ENCODE measurements at regions not wholly inside any gene's neighbourhood (a gene's known extent, or its start where the extent isn't known, plus 50 kb on each side); places are given as distances from the start of the nearest gene placed in this dataset.

DNA sequence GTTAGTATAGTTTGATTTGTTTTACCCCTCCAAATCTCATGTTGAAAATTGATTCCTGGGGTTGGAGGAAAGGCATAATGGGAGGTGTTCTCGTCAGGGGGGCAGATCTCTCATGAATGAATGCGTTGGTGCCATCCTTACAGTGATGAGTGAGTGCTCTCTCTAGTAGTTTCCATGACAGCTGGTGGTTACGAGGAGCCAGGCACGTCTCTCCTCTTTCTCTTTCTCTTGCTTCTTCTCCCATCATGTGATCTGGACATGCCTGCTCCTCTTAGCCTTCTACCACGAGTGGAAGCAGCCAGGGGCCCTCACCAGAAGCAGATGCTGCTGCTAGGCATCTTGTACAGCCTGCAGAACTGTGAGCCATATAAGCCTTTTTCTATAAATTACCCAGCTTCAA is 454.1 kb downstream of the EFNA5 start:
- DNase-seq (ENCODE audit: low spot score): peak; percentile 13

DNA sequence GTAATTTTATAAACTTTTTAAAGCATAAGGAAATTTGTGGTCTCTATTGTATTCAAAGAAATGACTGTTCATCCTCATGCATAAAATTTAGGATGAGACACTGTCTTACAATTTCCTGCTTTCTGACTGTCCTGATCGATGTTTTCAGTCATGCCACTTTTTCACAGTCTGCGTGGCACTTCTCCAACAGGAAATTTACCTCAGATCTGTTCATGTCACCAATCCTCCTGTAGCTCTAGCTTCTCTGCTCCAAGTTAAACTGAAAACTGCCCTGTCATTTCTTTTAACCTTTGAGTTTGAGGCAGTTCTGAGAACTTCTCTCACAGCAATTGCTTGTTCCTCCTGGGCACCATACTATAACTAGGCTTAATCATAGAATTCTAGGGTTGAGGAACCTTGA is 455.1 kb downstream of the EFNA5 start:
- no peak for DNase-seq (ENCODE audit: low spot score)

DNA sequence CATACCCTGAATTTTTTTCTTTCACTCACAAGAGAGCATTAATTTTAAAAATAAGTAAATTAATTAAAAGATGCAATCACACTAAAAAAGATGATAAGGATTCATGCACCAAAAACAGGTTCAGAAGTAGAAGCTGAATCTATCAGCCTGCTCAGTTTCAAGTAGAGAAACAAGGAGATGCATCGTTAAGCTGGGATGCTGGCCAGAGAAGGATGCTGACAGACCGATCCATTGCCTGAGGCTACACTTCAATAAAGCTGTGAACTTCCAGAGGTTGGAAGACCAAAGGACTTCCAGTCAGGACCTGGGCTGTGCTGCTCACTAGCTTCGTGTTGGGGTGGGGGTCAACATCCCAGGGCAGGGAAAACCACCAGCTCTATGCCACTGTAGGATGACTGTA is 457.7 kb downstream of the EFNA5 start:
- DNase-seq (ENCODE audit: low spot score): no peak

DNA sequence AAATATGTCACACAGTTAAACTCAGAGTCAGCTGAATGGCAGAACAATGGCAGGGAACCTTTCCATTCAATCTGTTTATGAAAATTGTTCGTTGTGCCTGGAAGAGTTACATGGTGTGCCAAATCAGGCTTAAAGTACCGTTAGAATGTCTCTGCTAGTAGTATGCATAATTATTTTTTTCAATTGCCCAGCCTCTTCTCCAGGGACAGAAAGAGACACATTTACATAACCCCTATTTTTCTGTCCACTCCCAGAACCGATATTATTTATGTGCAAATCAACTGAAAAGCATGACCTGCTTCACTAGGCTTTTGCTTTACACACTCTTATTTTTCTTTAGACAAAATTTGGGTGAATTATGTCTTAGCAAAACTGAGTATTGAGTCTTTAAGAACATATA is 459.1 kb downstream of the EFNA5 start:
- DNase-seq (ENCODE audit: low spot score): no peak

DNA sequence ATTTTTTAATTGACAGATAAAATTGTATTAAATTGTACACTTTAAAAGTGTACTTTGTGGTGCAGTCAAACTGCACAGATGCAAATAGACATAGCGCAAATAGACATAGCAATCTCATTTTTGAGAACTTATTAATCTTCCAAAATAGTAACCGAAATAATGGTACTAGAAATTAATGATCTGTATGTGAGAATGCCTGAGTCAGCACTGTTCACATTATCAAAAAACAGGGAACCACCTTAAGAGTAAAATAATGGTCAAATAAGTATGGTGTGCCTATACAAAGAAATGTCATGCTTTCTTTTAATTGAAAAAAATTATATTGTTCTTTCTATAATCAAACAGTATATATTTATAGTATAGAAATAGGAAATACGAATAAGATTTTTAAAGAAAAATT is 461.9 kb downstream of the EFNA5 start:
- no peak for DNase-seq (ENCODE audit: low spot score)

DNA sequence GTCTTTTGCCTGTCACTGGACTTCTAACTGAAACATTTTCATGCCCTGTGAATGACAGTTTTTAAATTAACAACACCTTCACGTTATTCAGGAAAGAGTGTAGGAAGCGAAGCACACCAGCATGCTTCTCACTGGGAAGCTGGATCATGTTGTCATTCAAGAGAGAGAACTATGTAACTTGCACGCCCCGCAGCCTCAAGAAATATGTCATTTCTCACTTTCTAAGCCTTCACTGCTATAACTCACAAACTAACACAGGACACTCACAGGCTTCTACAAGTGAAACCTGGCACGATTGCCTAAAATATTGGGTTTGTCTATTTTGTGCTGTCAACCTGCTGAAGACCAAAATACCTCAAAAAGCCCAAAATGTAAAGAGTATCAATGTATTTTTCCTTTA is 466.3 kb downstream of the EFNA5 start:
- no peak for DNase-seq (ENCODE audit: low spot score)

DNA sequence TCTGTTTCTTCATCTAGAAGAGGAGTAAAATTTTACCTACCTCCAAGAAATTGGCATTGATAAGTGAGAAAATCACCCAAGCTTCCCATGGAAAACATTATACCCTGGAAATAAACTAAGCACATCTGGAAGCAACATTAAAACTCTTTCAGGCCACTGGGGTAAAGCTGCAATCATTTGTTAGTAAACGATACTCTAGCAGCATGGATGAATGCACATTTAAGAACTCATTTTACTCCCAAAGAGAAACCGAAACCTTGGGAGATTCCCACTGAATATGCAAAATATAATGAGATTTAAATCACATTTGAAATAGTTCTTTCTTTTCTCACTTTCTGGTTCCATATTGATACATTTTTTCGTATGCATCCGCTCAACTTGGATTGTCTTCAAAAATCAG is 467.5 kb downstream of the EFNA5 start:
- DNase-seq (ENCODE audit: low spot score): no peak

DNA sequence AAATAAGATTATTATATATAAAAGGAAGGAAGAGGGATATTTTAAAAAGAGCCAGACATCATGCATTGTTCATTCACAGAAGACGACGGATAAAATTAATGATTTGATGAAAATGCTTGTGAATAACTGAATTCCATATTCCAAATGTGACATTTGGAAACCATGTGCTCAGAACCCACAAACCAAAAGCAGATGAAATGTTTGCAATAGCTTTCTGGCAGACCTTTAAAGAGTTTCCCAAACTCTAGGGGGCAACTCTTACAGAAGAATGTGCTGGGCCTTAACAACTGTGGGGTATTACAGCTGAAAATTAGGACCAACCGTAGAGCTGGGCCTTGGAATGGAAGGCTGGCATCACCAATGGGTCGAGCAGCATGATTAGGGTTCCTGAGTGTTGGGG is 471.0 kb downstream of the EFNA5 start:
- DNase-seq (ENCODE audit: low spot score): no peak

DNA sequence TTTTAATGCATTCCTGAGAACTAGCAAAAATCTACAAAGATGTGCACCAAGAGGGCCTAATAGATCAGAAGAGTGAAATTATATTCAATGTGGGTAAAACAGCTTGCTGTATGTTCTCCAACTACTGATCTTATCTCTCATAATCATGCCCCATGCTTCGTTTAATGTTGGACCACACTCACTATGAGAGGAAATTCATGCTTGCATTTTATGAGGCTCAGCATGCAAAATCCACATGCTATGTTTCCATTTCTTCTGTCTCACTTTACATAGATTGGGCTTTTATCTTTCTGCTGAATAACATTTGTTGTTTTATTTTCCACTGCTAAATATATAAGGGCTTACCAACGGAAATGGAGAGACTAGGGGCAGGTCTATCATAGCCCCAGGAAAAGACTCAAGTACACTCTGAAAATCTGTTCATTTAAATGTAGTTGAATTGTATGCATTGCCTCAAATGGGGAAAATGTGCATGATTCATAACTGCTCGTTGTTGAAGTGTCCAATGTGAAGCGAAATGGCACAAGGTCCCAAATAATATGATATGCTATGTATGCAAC is 474.2 kb downstream of the EFNA5 start:
- DNase-seq (ENCODE audit: low spot score): no peak

DNA sequence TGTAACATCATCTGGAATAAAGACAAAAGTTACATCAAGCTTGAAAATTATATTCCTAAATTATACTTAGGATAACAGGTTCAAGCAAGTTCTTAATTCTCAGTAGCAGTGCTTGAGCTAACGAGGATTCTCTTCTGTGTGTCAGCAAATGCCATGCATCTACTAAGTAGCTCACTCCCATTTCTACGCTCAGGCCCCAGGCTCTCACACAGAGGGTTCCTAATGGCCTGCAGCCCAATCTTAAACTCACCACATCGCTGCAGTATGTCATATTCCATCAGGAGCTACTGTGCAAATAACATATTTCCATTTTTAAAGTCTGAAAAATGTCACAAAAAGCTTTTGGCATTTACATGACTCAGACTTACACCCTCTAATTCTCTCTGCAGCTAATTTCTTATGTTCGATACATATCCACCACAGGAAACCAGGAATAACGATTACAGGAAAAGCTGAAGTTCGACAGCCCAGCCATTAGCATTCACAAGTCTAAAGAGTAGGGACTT is 474.8 kb downstream of the EFNA5 start:
- DNase-seq (ENCODE audit: low spot score): no peak

DNA sequence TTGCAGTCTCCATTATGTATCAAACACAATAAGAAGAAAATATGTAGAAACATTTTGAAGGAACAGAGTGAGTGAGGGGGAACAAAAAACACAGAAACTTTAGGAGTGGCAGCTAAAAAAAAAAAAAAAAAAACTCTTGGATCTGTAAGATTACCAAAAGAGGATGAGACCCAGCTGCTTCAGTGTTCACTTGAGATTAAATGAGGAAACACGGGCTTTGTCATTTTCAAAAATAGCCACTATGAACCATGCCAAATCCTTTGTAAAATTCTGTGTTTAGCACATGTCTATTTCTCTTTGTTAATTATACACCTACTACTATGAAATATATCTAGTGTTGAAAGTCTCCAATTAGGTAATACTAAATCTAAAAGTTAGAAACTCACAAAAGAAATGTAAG is 485.9 kb downstream of the EFNA5 start:
- no peak for DNase-seq (ENCODE audit: low spot score)

DNA sequence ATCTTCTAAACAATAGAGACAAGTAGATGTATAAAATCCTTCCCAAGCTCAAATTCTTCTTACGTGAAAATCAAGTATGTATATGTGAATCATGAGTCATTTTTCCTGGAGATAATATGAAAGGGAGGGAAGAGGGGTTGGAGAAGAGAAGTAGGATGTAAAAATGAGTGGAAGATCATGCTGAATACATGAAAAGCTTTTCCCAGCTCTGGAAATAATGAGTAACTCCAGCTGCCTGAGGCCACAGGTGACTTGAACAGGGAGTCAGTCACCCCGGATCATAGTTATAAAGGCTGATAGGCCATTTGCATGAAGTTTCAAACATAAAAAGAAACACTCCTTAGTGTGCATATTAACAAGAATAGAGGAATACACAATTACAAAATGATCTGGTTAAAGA is 486.7 kb downstream of the EFNA5 start:
- no peak for DNase-seq (ENCODE audit: low spot score)

DNA sequence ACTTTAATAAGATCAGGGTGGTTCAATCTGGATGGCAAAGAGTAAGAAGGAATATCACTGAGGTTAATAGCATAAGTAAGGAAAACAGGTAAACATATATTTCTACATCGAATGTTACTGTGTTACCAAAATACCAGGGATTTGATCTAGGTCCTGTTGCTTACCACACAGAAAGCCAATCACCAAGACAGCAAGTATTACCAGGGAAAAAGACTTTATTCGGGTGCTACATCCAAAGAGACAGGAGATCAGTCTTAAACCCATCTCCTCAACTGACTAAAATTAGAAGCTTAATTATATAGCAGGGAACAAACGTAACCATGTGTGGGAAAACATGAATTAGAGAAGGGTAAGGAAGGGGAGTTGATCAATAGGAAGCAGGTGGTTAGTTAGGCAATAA is 500.1 kb downstream of the EFNA5 start:
- DNase-seq (ENCODE audit: low spot score): no peak

DNA sequence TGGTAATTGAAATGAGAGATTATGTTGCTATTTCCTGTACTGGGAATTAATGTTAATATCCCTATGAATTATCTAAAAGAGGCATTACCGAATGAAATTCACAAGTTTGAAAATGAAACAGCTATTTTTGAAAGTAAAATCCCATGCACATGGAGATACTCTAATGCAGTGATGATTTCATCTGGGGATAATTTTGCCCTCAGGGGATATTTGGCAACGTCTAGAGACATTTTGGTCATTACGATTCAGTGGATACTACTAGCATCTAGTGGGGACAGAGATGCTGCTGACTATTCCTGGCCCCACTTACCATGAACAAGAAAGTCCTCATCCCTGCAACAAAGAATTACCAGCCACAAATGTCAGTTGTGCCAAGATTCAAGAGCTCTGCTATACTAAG is 500.9 kb downstream of the EFNA5 start:
- DNase-seq (ENCODE audit: low spot score): no peak

DNA sequence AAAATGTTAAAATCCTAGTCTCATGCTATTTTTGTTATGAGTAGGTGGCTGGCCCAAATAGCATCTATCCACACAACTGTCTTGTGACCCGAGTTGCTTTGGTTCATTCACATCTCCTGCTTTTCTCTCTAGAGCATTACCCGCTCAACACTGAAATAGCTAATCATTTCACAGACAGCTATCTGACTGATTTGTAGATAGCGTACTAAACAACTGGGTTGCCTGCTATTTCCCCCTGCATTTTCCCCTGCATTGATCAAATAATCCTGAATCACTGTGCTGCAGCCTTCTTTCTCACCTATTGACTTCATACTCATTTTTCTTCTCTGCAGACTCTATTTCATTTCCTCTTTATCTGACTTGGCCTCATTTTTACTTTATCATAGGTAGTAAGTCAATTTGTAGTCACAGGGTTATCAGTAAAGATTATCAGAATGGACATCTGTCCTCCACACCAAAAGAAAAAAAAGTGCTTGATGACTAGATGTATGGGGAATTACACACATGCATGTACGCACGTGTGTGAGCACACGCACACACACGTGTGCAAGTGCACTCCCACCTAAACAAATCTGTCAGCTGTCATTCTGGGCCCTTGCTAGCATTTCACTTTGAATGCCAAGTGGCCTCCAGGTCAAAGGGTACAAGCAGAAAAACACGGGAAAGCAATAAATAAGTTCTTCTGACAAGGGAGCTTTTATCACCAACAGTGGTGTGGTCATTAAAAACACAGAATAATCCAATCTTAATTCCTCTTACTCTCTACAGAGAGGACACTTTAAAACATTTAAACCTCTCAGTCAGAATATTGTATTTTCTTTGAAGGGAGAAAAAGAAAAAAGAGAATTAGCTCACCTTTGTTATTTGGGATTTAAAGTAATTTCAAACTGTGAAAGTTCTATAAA is 501.6 kb downstream of the EFNA5 start:
- no peak for DNase-seq (ENCODE audit: low spot score)

DNA sequence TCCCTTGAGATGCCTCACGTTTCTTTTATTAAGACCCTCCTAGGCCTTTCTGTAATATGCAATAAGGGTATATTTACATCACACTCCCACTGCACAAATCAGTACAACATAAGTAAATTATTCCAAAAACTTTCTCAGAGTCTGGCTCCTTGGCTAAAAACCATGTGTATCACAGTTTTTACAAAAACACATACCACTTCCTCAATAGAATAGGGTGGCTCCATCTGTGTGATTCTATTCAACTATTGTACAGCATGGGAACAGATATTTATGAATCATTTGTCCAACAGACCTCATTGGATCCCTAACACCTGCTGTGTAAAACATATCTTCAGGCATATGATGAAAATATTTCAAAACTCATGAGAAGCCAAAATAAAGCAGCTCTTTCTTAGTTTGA is 502.7 kb downstream of the EFNA5 start:
- no peak for DNase-seq (ENCODE audit: low spot score)

DNA sequence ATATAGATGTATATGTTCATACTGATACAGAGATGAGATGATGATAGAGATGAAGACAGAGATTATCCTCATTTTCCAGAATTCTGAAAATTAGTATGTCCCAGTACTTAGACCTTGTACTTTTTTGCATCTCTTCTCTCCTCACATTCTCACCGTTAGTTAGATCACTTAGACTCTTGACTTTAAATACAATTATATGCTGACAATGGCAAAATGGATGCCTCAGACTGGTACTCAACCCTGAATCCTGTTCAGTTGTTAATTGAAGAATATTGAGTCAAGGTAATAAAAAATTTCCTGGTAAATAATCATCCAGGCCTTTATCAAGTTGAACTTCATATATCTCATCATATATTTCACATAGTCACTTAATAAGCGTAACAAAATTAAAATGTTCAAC is 505.4 kb downstream of the EFNA5 start:
- DNase-seq (ENCODE audit: low spot score): no peak

DNA sequence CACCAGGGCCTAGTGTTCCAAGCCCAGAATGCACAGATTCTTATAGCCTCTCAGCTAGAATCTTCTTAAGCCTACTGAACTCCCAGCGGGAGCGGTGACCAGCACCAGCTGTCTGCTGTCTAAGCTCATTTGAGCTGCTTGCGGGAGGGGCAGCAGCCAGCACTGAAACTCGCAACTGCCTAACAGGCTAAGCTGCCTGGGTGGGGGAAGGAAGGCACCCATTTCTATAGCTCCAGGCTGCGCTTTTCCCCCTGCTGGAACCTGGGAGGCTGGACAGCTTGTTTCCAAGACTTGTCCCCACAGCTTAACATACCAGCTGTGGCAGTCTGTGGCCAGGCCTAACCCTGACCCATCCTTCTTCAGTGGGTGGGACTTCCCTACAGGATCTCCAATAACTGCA is 512.9 kb downstream of the EFNA5 start:
- DNase-seq (ENCODE audit: low spot score): no peak

DNA sequence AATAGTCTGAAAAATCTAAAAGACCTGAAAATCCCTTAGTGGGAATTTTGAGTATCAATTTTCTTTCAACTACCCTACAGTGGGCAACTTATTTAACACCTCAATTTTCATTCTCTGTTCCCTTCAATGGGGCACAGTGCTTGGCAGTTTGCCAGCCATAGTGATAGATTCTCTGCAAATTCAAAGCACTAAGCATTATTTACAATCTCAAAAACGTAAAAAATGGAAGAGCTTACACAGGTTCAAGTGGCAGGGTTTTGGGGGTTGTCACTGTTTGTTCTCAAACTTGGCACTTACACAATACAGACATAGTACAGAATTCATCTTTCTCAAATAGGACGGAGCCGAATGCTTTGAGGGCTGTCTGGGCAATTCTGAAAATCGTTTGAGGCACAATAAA is 515.0 kb downstream of the EFNA5 start:
- no peak for DNase-seq (ENCODE audit: low spot score)

DNA sequence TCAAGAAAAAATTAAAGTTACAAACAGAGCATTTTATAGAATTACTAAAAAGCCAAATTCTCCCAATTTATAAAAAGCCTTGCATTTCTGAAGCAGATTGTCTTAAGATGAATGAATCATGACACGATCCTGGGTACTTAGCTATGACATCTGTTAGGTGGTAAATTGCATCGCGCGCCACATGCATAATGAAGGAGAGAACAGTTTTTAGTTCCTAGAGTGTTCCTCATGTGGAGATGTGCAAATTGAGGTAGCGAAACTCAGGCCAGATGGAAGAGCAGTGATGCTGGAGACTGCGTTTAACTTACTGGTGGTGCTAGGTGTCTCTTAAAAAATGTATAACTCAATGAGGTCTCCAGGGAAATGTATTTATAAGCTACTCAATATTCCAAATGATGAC is 516.1 kb downstream of the EFNA5 start:
- DNase-seq (ENCODE audit: low spot score): peak; percentile 39

DNA sequence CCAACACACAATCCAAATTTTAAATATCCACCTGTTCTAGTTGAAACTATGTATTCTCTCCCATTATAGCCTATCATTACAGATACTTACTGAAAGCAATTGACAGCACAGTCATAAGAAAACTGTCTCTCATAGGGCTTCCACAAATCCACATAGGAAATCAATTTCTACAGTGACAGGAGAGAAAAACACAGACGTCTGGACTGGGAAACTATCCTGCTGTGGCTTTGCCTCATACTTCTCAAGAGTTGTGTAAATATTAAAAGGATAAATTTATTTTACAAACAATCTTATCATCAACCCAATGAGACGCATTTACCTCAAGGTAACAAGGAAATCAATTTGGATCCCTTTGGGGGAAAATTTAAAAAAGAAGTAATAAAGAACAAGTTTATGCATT is 517.5 kb downstream of the EFNA5 start:
- DNase-seq (ENCODE audit: low spot score): no peak

DNA sequence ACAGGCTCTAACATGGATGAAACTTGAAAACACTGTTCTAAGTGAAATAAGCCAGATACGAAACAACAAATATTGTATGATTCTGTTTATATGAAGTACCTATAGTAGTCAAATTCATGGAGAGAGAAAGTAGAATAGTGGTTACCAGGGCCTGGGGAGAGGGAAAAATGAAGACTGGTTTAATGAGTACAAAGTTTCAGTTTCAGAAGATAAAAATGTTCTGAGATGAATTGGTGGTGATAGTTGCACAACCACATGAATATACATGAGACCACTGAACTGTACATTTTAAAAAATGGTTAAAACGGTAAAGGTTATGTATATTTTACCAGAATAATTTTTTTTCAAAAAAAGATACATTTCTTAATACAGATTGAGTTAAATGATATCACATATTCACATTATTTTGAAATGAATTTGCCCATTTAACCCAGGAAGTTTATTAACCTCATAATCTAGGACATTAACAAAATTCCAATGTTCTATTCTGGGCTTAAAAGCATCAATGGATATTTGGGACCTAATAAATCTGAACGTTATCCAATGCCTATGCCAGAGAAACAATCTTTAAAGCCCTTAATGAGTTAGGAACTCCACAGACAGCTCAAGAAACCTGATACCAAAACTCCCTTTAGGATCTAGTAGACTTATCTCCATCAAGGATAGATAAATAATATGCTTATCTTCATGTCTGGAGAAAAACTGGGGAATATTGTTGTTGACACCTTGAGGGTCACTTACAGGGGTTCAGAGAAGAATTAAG is 521.3 kb downstream of the EFNA5 start:
- no peak for DNase-seq (ENCODE audit: low spot score)

DNA sequence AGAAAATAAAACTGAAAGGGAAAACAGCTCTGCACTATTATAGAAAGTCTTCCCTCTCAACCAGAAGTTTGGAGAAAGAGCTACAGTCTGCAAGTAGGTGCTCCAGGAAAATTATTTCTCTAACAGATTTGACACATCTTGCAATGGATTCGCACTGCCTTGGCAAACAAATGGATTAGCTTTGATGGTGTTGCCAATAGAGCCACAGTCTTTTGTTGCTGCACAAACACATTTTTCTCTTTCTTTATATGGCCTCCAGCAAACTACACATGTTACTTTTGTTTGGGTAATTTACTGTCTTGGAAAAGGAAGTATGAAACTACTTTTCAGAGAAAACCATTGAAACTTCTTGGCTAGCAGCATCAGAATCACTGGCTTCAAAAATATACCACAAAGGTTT is 523.1 kb downstream of the EFNA5 start:
- no peak for DNase-seq (ENCODE audit: low spot score)
